Fibroblast of lung (primary cell): ENCODE measurements at regions not wholly inside any gene's neighbourhood (a gene's known extent, or its start where the extent isn't known, plus 50 kb on each side); places are given as distances from the start of the nearest gene placed in this dataset.

Source experiments
- DNase-seq, 2 donors: peaks; one replicate each; pipeline versions ENCODE4 v3.0.0 to v3.0.0-alpha.2; 2010; ENCODE audit warnings: low read depth in 2 of 2
- H2AFZ ChIP-seq: 2 replicates; pipeline ENCODE4 v1.5.1; 2012; ENCODE audit warnings: low read length, control low read depth, inconsistent platforms
- H3K27ac ChIP-seq: 2 replicates; pipeline ENCODE4 v1.5.1; 2011; ENCODE audit warnings: low read length, control low read depth; ENCODE audit not compliant: insufficient read depth
- H3K27me3 ChIP-seq: 2 replicates; pipeline ENCODE4 v1.5.1; 2011; ENCODE audit warnings: mild to moderate bottlenecking, low read length; ENCODE audit not compliant: control insufficient read depth, insufficient read depth
- H3K36me3 ChIP-seq: 2 replicates; pipeline ENCODE4 v1.5.1; 2011; ENCODE audit warnings: low read length; ENCODE audit not compliant: control insufficient read depth, insufficient read depth
- H3K4me1 ChIP-seq: 2 replicates; pipeline ENCODE4 v1.5.1; 2011; ENCODE audit warnings: low read length; ENCODE audit not compliant: control insufficient read depth, insufficient read depth; ENCODE audit errors: extremely low read depth
- H3K4me2 ChIP-seq: 2 replicates; pipeline ENCODE4 v1.5.1; 2011; ENCODE audit warnings: low read length, control low read depth; ENCODE audit not compliant: insufficient read depth; ENCODE audit errors: extremely low read depth
- H3K4me3 ChIP-seq, 4 experiments: fragments of 200-600 bp in 1 of 4; sonication (generic) in 1 of 4; replicated peaks in 1 of 4; 2 replicates each; pipeline ENCODE4 v1.5.1; 2011 to 2016; ENCODE audit warnings: low read length in 4 of 4, low read depth in 3 of 4, mild to moderate bottlenecking in 3 of 4, control low read depth in 2 of 4, inconsistent platforms in 1 of 4, mixed read lengths in 1 of 4; ENCODE audit not compliant: insufficient read depth in 1 of 4; ENCODE audit errors: control extremely low read depth in 1 of 4
- H3K79me2 ChIP-seq: 2 replicates; pipeline ENCODE4 v1.5.1; 2012; ENCODE audit warnings: mild to moderate bottlenecking, low read length, inconsistent platforms; ENCODE audit not compliant: control insufficient read depth, insufficient read depth
- H3K9ac ChIP-seq: 2 replicates; pipeline ENCODE4 v1.5.1; 2011; ENCODE audit warnings: mild to moderate bottlenecking, low read length, control low read depth; ENCODE audit not compliant: insufficient read depth
- H3K9me3 ChIP-seq: 2 replicates; pipeline ENCODE4 v1.5.1; 2012; ENCODE audit warnings: low read depth, low read length; ENCODE audit not compliant: control insufficient read depth, insufficient read depth
- H4K20me1 ChIP-seq: 2 replicates; pipeline ENCODE4 v1.5.1; 2011; ENCODE audit warnings: low read length; ENCODE audit not compliant: control insufficient read depth, insufficient read depth; ENCODE audit errors: extremely low read depth
- CTCF ChIP-seq, 2 donors: IDR thresholded peaks in 1 of 2; conservative IDR thresholded peaks in 1 of 2; 1 replicate in 1 of 2; 2 replicates in 1 of 2; pipeline ENCODE4 v1.5.1; 2011 to 2012; ENCODE audit warnings: low read length in 2 of 2, control low read depth in 1 of 2, inconsistent platforms in 1 of 2, low read depth in 1 of 2, mild to moderate bottlenecking in 1 of 2
- EZH2 ChIP-seq: IDR thresholded peaks from 2 replicates; pipeline ENCODE4 v1.5.1; 2012; ENCODE audit warnings: low read length, control low read depth, mild to moderate bottlenecking; ENCODE audit errors: missing control alignments

- no peaks in the 10 kb centered on the region for H4K20me1 ChIP-seq
- no peak overlapping the region for H3K27ac ChIP-seq
- H3K9ac ChIP-seq = no peak overlapping the region
- no peak overlapping the region for H3K4me3 ChIP-seq
- no peak for TF ChIP-seq CTCF (conservative IDR thresholded peaks at IDR 0.05 in 1 of 2, IDR thresholded peaks at IDR 0.05 in 1 of 2; ENCODE audit: low read depth in 1 of 2, low read length in 2 of 2)
- TF ChIP-seq EZH2 = no peak
- H3K79me2 ChIP-seq = no peaks in the 10 kb centered on the region
- no peak for DNase-seq
- H3K4me2 ChIP-seq = no peak overlapping the region
- no peak overlapping the region for H2AFZ ChIP-seq
- no peaks in the 10 kb centered on the region for H3K36me3 ChIP-seq
- H3K9me3 ChIP-seq = no peaks in the 10 kb centered on the region
- H3K4me1 ChIP-seq = no peaks in the 10 kb centered on the region
- H3K27me3 ChIP-seq = no peaks in the 10 kb centered on the region
Measured at GRCh38 chr13:34011552-34012085, 193.7 kb downstream of the RFC3 start.

GRCh38 chr13:34012382-34012781 is 194.4 kb downstream of the RFC3 start:
- no peak overlapping the region for H3K4me2 ChIP-seq
- no peak overlapping the region for H3K4me3 ChIP-seq
- no peak for DNase-seq
- no peak overlapping the region for H3K27ac ChIP-seq
- no peak overlapping the region for H2AFZ ChIP-seq
- H3K36me3 ChIP-seq = no peaks in the 10 kb centered on the region
- no peaks in the 10 kb centered on the region for H3K27me3 ChIP-seq
- H3K4me1 ChIP-seq = no peaks in the 10 kb centered on the region
- no peak for TF ChIP-seq CTCF (conservative IDR thresholded peaks at IDR 0.05 in 1 of 2, IDR thresholded peaks at IDR 0.05 in 1 of 2; ENCODE audit: low read depth in 1 of 2, low read length in 2 of 2)
- no peak for TF ChIP-seq EZH2
- H3K9me3 ChIP-seq = no peaks in the 10 kb centered on the region
- H4K20me1 ChIP-seq = no peaks in the 10 kb centered on the region
- no peak overlapping the region for H3K9ac ChIP-seq
- no peaks in the 10 kb centered on the region for H3K79me2 ChIP-seq

- H3K36me3 ChIP-seq = no peaks in the 10 kb centered on the region
- no peak for TF ChIP-seq EZH2
- TF ChIP-seq CTCF (conservative IDR thresholded peaks at IDR 0.05 in 1 of 2, IDR thresholded peaks at IDR 0.05 in 1 of 2; ENCODE audit: low read depth in 1 of 2, low read length in 2 of 2) = no peak
- no peaks in the 10 kb centered on the region for H3K9me3 ChIP-seq
- no peaks in the 10 kb centered on the region for H3K4me1 ChIP-seq
- no peak overlapping the region for H3K4me2 ChIP-seq
- H3K79me2 ChIP-seq = no peaks in the 10 kb centered on the region
- no peaks in the 10 kb centered on the region for H3K27me3 ChIP-seq
- H3K9ac ChIP-seq = no peak overlapping the region
- no peaks in the 10 kb centered on the region for H4K20me1 ChIP-seq
- no peak overlapping the region for H2AFZ ChIP-seq
- no peak overlapping the region for H3K27ac ChIP-seq
- no peak for DNase-seq
- H3K4me3 ChIP-seq = no peak overlapping the region
Measured at GRCh38 chr13:34013061-34013460, 195.1 kb downstream of the RFC3 start.
